WTC11 (cell line): ENCODE measurements at regions not wholly inside any gene's neighbourhood (a gene's known extent, or its start where the extent isn't known, plus 50 kb on each side); places are given as distances from the start of the nearest gene placed in this dataset.

Experiments used
- ETV6 ChIP-seq: sonication (generic); formaldehyde crosslinking; IDR thresholded peaks from 2 replicates; pipeline ENCODE4 v1.8.1; 2022; ENCODE audit warnings: mild to moderate bottlenecking, missing genetic modification reagents
- SP1 ChIP-seq: sonication (generic); formaldehyde crosslinking; conservative IDR thresholded peaks from 2 replicates; pipeline ENCODE4 v1.8.1; 2022; ENCODE audit warnings: missing genetic modification reagents
- TEAD1 ChIP-seq: sonication (generic); formaldehyde crosslinking; IDR thresholded peaks from 2 replicates; pipeline ENCODE4 v1.8.0; 2022; ENCODE audit warnings: mild to moderate bottlenecking, missing genetic modification reagents
- TF ChIP-seq, protein P1 (sequence below): fragments of 200-600 bp; IDR thresholded peaks from 2 replicates; pipeline ENCODE4 v1.8.0; 2022; ENCODE audit warnings: antibody characterized with exemption
- TF ChIP-seq, protein P2 (sequence below): sonication (generic); formaldehyde crosslinking; IDR thresholded peaks from 2 replicates; pipeline ENCODE4 v1.8.0; 2022; ENCODE audit warnings: mild to moderate bottlenecking, missing genetic modification reagents
- TF ChIP-seq, protein P3 (sequence below): sonication (generic); formaldehyde crosslinking; IDR thresholded peaks from 2 replicates; pipeline ENCODE4 v1.8.0; 2023; ENCODE audit warnings: missing genetic modification reagents
- TF ChIP-seq, protein P4 (sequence below): sonication (generic); formaldehyde crosslinking; conservative IDR thresholded peaks from 2 replicates; pipeline ENCODE4 v1.8.1; 2022; ENCODE audit warnings: mild to moderate bottlenecking, missing genetic modification reagents

DNA sequence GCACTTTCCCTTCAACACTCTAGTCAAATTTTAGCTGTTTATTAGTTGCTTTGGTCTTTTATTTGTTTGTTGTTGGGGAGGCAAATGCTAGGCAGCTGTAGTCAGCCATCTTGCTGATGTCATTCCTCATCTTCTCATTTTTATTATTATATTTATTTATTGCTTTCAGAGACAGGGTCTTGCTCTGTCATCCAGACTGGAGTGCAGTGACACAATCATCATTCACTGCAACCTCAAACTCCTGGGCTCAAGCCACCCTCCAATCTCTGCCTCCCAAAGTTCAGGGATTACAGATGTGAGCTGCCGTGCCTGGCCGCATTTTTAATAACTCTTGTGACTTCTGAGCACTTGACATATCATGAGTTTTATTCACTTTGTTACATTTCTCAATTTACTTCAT, 441.4 kb downstream of the DIPK2A start:
- TF ChIP-seq, protein P1, sequence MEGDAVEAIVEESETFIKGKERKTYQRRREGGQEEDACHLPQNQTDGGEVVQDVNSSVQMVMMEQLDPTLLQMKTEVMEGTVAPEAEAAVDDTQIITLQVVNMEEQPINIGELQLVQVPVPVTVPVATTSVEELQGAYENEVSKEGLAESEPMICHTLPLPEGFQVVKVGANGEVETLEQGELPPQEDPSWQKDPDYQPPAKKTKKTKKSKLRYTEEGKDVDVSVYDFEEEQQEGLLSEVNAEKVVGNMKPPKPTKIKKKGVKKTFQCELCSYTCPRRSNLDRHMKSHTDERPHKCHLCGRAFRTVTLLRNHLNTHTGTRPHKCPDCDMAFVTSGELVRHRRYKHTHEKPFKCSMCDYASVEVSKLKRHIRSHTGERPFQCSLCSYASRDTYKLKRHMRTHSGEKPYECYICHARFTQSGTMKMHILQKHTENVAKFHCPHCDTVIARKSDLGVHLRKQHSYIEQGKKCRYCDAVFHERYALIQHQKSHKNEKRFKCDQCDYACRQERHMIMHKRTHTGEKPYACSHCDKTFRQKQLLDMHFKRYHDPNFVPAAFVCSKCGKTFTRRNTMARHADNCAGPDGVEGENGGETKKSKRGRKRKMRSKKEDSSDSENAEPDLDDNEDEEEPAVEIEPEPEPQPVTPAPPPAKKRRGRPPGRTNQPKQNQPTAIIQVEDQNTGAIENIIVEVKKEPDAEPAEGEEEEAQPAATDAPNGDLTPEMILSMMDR: no peak
- TF ChIP-seq TEAD1: no peak
- TF ChIP-seq, protein P2, sequence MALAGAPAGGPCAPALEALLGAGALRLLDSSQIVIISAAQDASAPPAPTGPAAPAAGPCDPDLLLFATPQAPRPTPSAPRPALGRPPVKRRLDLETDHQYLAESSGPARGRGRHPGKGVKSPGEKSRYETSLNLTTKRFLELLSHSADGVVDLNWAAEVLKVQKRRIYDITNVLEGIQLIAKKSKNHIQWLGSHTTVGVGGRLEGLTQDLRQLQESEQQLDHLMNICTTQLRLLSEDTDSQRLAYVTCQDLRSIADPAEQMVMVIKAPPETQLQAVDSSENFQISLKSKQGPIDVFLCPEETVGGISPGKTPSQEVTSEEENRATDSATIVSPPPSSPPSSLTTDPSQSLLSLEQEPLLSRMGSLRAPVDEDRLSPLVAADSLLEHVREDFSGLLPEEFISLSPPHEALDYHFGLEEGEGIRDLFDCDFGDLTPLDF (CRISPR knock-in tag): no peak
- no peak for TF ChIP-seq ETV6 (CRISPR knock-in tag)
- no peak for TF ChIP-seq SP1 (CRISPR knock-in tag)
- TF ChIP-seq, protein P3, sequence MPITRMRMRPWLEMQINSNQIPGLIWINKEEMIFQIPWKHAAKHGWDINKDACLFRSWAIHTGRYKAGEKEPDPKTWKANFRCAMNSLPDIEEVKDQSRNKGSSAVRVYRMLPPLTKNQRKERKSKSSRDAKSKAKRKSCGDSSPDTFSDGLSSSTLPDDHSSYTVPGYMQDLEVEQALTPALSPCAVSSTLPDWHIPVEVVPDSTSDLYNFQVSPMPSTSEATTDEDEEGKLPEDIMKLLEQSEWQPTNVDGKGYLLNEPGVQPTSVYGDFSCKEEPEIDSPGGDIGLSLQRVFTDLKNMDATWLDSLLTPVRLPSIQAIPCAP (CRISPR knock-in tag): no peak
- TF ChIP-seq, protein P4, sequence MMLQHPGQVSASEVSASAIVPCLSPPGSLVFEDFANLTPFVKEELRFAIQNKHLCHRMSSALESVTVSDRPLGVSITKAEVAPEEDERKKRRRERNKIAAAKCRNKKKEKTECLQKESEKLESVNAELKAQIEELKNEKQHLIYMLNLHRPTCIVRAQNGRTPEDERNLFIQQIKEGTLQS: no peak
